ENCODE measurements at regions not wholly inside any gene's neighbourhood (a gene's known extent, or its start where the extent isn't known, plus 50 kb on each side); places are given as distances from the start of the nearest gene placed in this dataset.

DNA sequence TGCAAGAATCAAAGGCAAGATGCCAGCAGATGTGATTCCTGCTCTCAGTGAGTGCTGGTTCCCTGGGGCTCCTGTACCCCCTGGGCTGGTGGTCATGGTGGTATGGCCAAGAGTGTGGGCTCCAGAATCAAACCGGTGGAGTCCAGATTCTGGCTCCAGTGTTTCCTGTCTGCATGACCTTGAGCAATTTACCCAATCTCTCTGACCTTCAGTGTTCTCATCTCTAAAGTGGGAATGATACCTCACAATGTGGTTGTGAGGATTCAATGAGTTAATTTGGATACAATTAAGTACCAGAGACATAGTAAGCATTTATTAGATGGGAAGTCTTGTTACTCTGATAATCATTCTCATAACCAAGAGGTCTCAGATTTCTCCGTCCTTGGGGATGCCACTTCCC is 218.4 kb upstream of the JARID2 start:
- TF ChIP-seq POLR2A (IDR thresholded peaks at IDR 0.05; ENCODE audit: low read length) = no peak
- no peak for TF ChIP-seq GATA1 (IDR thresholded peaks at IDR 0.05; ENCODE audit: low read depth, low read length)

Data from erythroblast (primary cell).